ENCODE measurements at regions not wholly inside any gene's neighbourhood (a gene's known extent, or its start where the extent isn't known, plus 50 kb on each side); places are given as distances from the start of the nearest gene placed in this dataset.

- no peaks in the 10 kb centered on the region for H3K9me3 ChIP-seq (replicated peaks; ENCODE audit: control insufficient read depth, insufficient read depth, low read depth, low read length)
- no peak for FAIRE-seq
- H4K20me1 ChIP-seq (replicated peaks; ENCODE audit: control insufficient read depth, insufficient read depth, low read length): no peaks in the 10 kb centered on the region
- no peak overlapping the region for H2AFZ ChIP-seq (ENCODE audit: low read depth, low read length)
- H3K4me1 ChIP-seq (replicated peaks in 1 of 2; ENCODE audit: control insufficient read depth in 2 of 2, insufficient read depth in 2 of 2, low read length in 2 of 2): no peaks in the 10 kb centered on the region
- WGBS (ENCODE audit: insufficient coverage, low coverage, missing lambda C conversion rate): 2% methylated on average over 7 of the region's 7 CpGs
- in situ Hi-C loops (cut with MboI) (no loop called here), intact Hi-C loops (cut with micrococcal nuclease) (no loop called here)
- no peaks in the 10 kb centered on the region for H3K79me2 ChIP-seq (ENCODE audit: control insufficient read depth, insufficient read depth, low read length)
- ATAC-seq: no peak
- H3K4me2 ChIP-seq (ENCODE audit: insufficient read depth, low read length): no peak overlapping the region
- H3K36me3 ChIP-seq (ENCODE audit: control insufficient read depth, insufficient read depth, low read length): no peaks in the 10 kb centered on the region
- CTCF ChIA-PET (ENCODE audit: low intra/inter-chr PET ratio): no interaction called here
- H3K27me3 ChIP-seq (ENCODE audit: control insufficient read depth in 2 of 2, insufficient read depth in 2 of 2, low read length in 2 of 2): peaks cover 0 to 5% of the 10 kb centered on the region in 2 experiments; a peak in 1 of 5 replicates
- DNase-seq (ENCODE audit: extremely low read depth in 1 of 4, low spot score in 3 of 4): no peak
- TF ChIP-seq YY1 (IDR thresholded peaks at IDR 0.05; ENCODE audit: borderline replicate concordance in 1 of 3, control insufficient read depth in 1 of 3, extremely low read depth in 1 of 3, insufficient read depth in 3 of 3, insufficient read length in 1 of 3, insufficient replicate concordance in 2 of 3, low read depth in 1 of 3, low read length in 2 of 3) (no peak), GABPA (tag; conservative IDR thresholded peaks at IDR 0.05; ENCODE audit: low read depth) (peak; percentile 35; the same call in 1 of the 2 replicates)
- no TSS peak for BruUV-seq (replicated peaks)
- POLR2A ChIA-PET: no interaction called here
- H3K9me1 ChIP-seq (ENCODE audit: control insufficient read depth, insufficient read depth, low read length): no peaks in the 10 kb centered on the region
- no peak overlapping the region for H3K9ac ChIP-seq (ENCODE audit: insufficient read depth in 1 of 2, low read depth in 2 of 2, low read length in 2 of 2)
- no peak overlapping the region for H3K27ac ChIP-seq (ENCODE audit: extremely low read depth, low read depth, low read length)
- no peak overlapping the region for H3K4me3 ChIP-seq
Observed at GRCh38 chr20:24895431-24895830, 53.6 kb upstream of the CST7 start.

GRCh38 chr20:24895898-24896658 is 53.0 kb upstream of the CST7 start:
- no peak overlapping the region for H3K4me2 ChIP-seq (ENCODE audit: insufficient read depth, low read length)
- H3K27me3 ChIP-seq (ENCODE audit: control insufficient read depth in 2 of 2, insufficient read depth in 2 of 2, low read length in 2 of 2): peaks cover 0 to 5% of the 10 kb centered on the region in 2 experiments; a peak in 1 of 5 replicates
- H3K4me1 ChIP-seq (replicated peaks in 1 of 2; ENCODE audit: control insufficient read depth in 2 of 2, insufficient read depth in 2 of 2, low read length in 2 of 2): no peaks in the 10 kb centered on the region
- no peak overlapping the region for H3K4me3 ChIP-seq
- WGBS (ENCODE audit: insufficient coverage, low coverage, missing lambda C conversion rate): 2% methylated on average over 10 of the region's 10 CpGs
- ChIA-PET CTCF (ENCODE audit: low intra/inter-chr PET ratio) (no interaction called here), POLR2A (no interaction called here)
- ATAC-seq: no peak
- no peaks in the 10 kb centered on the region for H4K20me1 ChIP-seq (replicated peaks; ENCODE audit: control insufficient read depth, insufficient read depth, low read length)
- no peak overlapping the region for H3K27ac ChIP-seq (ENCODE audit: extremely low read depth, low read depth, low read length)
- no peaks in the 10 kb centered on the region for H3K36me3 ChIP-seq (ENCODE audit: control insufficient read depth, insufficient read depth, low read length)
- no peak overlapping the region for H2AFZ ChIP-seq (ENCODE audit: low read depth, low read length)
- in situ Hi-C loops (cut with MboI) (no loop called here), intact Hi-C loops (cut with micrococcal nuclease) (no loop called here)
- no peak for FAIRE-seq
- H3K79me2 ChIP-seq (ENCODE audit: control insufficient read depth, insufficient read depth, low read length): no peaks in the 10 kb centered on the region
- no peak for DNase-seq (ENCODE audit: extremely low read depth in 1 of 4, low spot score in 3 of 4)
- no peak for TF ChIP-seq HMG20B (CRISPR knock-in tag; IDR thresholded peaks at IDR 0.05)
- TF ChIP-seq ASH1L (IDR thresholded peaks at IDR 0.05; ENCODE audit: borderline replicate concordance, low read depth, partially characterized antibody): no peak
- no peak for TF ChIP-seq TSC22D4 (tag; IDR thresholded peaks at IDR 0.05)
- TF ChIP-seq NONO (IDR thresholded peaks at IDR 0.05; ENCODE audit: low read depth in 2 of 2, low read length in 1 of 2): no peak
- TF ChIP-seq PHF20 (IDR thresholded peaks at IDR 0.05; ENCODE audit: partially characterized antibody): no peak
- TF ChIP-seq CEBPG (CRISPR knock-in tag; IDR thresholded peaks at IDR 0.05): no peak
- TF ChIP-seq CEBPG (tag; conservative IDR thresholded peaks at IDR 0.05 in 1 of 2, IDR thresholded peaks at IDR 0.05 in 1 of 2): no peak
- BruUV-seq (replicated peaks): no TSS peak
- H3K9me3 ChIP-seq (replicated peaks; ENCODE audit: control insufficient read depth, insufficient read depth, low read depth, low read length): no peaks in the 10 kb centered on the region
- no peak overlapping the region for H3K9ac ChIP-seq (ENCODE audit: insufficient read depth in 1 of 2, low read depth in 2 of 2, low read length in 2 of 2)
- H3K9me1 ChIP-seq (ENCODE audit: control insufficient read depth, insufficient read depth, low read length): no peaks in the 10 kb centered on the region
